K562 (cell line): ENCODE measurements at regions not wholly inside any gene's neighbourhood (a gene's known extent, or its start where the extent isn't known, plus 50 kb on each side); places are given as distances from the start of the nearest gene placed in this dataset.

ENCODE experiments used
- AFF4 ChIP-seq: sonication (generic); formaldehyde crosslinking; IDR thresholded peaks from 2 replicates; pipeline ENCODE4 v1.8.0; 2023; ENCODE audit warnings: mild to moderate bottlenecking, missing genetic modification reagents
- CREB1 ChIP-seq, 2 experiments: sonication (generic) in 1 of 2; formaldehyde crosslinking in 1 of 2; IDR thresholded peaks; 2 replicates each; pipeline versions ENCODE4 v1.6.1 to v1.8.0; 2012 to 2022; ENCODE audit warnings: inconsistent platforms in 1 of 2, mild to moderate bottlenecking in 1 of 2, missing genetic modification reagents in 1 of 2, moderate library complexity in 1 of 2
- CTCF ChIP-seq, 3 experiments: IDR thresholded peaks in 2 of 3; conservative IDR thresholded peaks in 1 of 3; 2 replicates each; pipeline ENCODE4 v1.5.1; 2011 to 2012; ENCODE audit warnings: low read length in 3 of 3, mild to moderate bottlenecking in 3 of 3, control low read depth in 2 of 3, improper control_type of control experiment in 1 of 3, inconsistent platforms in 1 of 3, low read depth in 1 of 3, mixed read lengths in 1 of 3, moderate library complexity in 1 of 3; ENCODE audit not compliant: insufficient read depth in 2 of 3
- EZH2 ChIP-seq: IDR thresholded peaks from 2 replicates; pipeline ENCODE4 v1.6.1; 2012; ENCODE audit warnings: low read depth, mild to moderate bottlenecking, inconsistent platforms, low read length, borderline replicate concordance
- KLF16 ChIP-seq: IDR thresholded peaks from 2 replicates; pipeline ENCODE4 v1.6.1; 2016; ENCODE audit warnings: antibody characterized with exemption
- NR1H2 ChIP-seq: sonication (generic); formaldehyde crosslinking; IDR thresholded peaks from 2 replicates; pipeline ENCODE4 v1.4.0; 2020; ENCODE audit warnings: mild to moderate bottlenecking, missing genetic modification reagents
- RFX5 ChIP-seq: IDR thresholded peaks from 2 replicates; pipeline ENCODE4 v1.6.1; 2011; ENCODE audit warnings: low read depth, mild to moderate bottlenecking, improper control_type of control experiment, low read length
- TCF7L2 ChIP-seq: fragments of 150-350 bp; IDR thresholded peaks from 2 replicates; pipeline ENCODE4 v1.6.1; 2016; ENCODE audit warnings: low read depth, mild to moderate bottlenecking, low read length, moderate library complexity

GRCh38 chr20:52047811-52048764 lies 143.5 kb downstream of the ZFP64 start:
- TF ChIP-seq EZH2: no peak
- no peak for TF ChIP-seq TCF7L2
- no peak for TF ChIP-seq AFF4 (CRISPR knock-in tag)
- no peak for TF ChIP-seq NR1H2
- no peak for TF ChIP-seq KLF16
- no peak for TF ChIP-seq CREB1 (IDR thresholded peaks at IDR 0.05)
- no peak for TF ChIP-seq CREB1 (CRISPR knock-in tag; IDR thresholded peaks at IDR 0.05)
- TF ChIP-seq RFX5: no peak
- TF ChIP-seq CTCF (IDR thresholded peaks at IDR 0.05 in 2 of 3, conservative IDR thresholded peaks at IDR 0.05 in 1 of 3; ENCODE audit: insufficient read depth in 2 of 3, low read depth in 1 of 3, low read length in 3 of 3): no peak
